Keratinocyte (primary cell): ENCODE measurements at regions not wholly inside any gene's neighbourhood (a gene's known extent, or its start where the extent isn't known, plus 50 kb on each side); places are given as distances from the start of the nearest gene placed in this dataset.
A peak's percentile ranks its signal among the peaks of the same experiment; 100 is the strongest.

Experiments
- DNase-seq: peaks from one replicate; pipeline ENCODE4 v3.0.0-alpha.2; 2011; ENCODE audit warnings: low read depth, missing footprints, low spot score
- FAIRE-seq: peaks from 2 replicates; lab custom pipeline; 2011; peaks lifted over from hg19 to GRCh38; lab: Jason Lieb, UNC
- H2AFZ ChIP-seq: 2 replicates; pipeline ENCODE4 v1.6.0; 2012; ENCODE audit warnings: low read length, control low read depth, inconsistent platforms; ENCODE audit not compliant: control insufficient read depth
- H3K27ac ChIP-seq: 2 replicates; pipeline ENCODE4 v1.5.1; 2011; ENCODE audit warnings: low read length; ENCODE audit not compliant: control insufficient read depth, insufficient read depth
- H3K27me3 ChIP-seq: 3 replicates; pipeline ENCODE4 v1.6.0; 2011; ENCODE audit warnings: low read length; ENCODE audit not compliant: control insufficient read depth, insufficient read depth; ENCODE audit errors: extremely low read depth
- H3K36me3 ChIP-seq, 2 experiments: 2 replicates in 1 of 2; 3 replicates in 1 of 2; pipeline ENCODE4 v1.5.1; 2011; ENCODE audit warnings: low read length in 2 of 2, mild to moderate bottlenecking in 1 of 2; ENCODE audit not compliant: control insufficient read depth in 2 of 2, insufficient read depth in 2 of 2; ENCODE audit errors: extremely low read depth in 1 of 2
- H3K4me1 ChIP-seq: 3 replicates; pipeline ENCODE4 v1.5.1; 2011; ENCODE audit warnings: low read length; ENCODE audit not compliant: control insufficient read depth, insufficient read depth; ENCODE audit errors: extremely low read depth
- H3K4me2 ChIP-seq: 3 replicates; pipeline ENCODE4 v1.6.0; 2011; ENCODE audit warnings: low read depth, low read length; ENCODE audit not compliant: control insufficient read depth, insufficient read depth; ENCODE audit errors: extremely low read depth
- H3K4me3 ChIP-seq, 3 experiments: fragments of 200-600 bp in 1 of 3; sonication (generic) in 1 of 3; 2 replicates in 2 of 3; 3 replicates in 1 of 3; pipeline ENCODE4 v1.5.1; 2011 to 2016; ENCODE audit warnings: low read length in 3 of 3, mild to moderate bottlenecking in 3 of 3, control low read depth in 2 of 3, inconsistent platforms in 1 of 3, low read depth in 1 of 3, mixed read lengths in 1 of 3, mixed run types in 1 of 3, moderate library complexity in 1 of 3; ENCODE audit not compliant: control insufficient read depth in 2 of 3, insufficient read depth in 2 of 3; ENCODE audit errors: extremely low read depth in 1 of 3
- H3K79me2 ChIP-seq: 2 replicates; pipeline ENCODE4 v1.6.0; 2012; ENCODE audit warnings: low read length; ENCODE audit not compliant: control insufficient read depth, insufficient read depth
- H3K9ac ChIP-seq: 3 replicates; pipeline ENCODE4 v1.6.0; 2011; ENCODE audit warnings: low read length; ENCODE audit not compliant: control insufficient read depth, insufficient read depth; ENCODE audit errors: extremely low read depth
- H3K9me1 ChIP-seq: 3 replicates; pipeline ENCODE4 v1.6.0; 2011; ENCODE audit warnings: low read length; ENCODE audit not compliant: control insufficient read depth, insufficient read depth; ENCODE audit errors: extremely low read depth
- H3K9me3 ChIP-seq: 2 replicates; pipeline ENCODE4 v1.5.1; 2012; ENCODE audit warnings: low read depth, low read length; ENCODE audit not compliant: control insufficient read depth
- H4K20me1 ChIP-seq: 3 replicates; pipeline ENCODE4 v1.6.0; 2011; ENCODE audit warnings: low read length; ENCODE audit not compliant: control insufficient read depth, insufficient read depth; ENCODE audit errors: extremely low read depth
- CTCF ChIP-seq, 3 experiments: IDR thresholded peaks in 1 of 3; conservative IDR thresholded peaks in 1 of 3; optimal IDR thresholded peaks in 1 of 3; 2 replicates in 2 of 3; 3 replicates in 1 of 3; pipeline versions ENCODE3 to v1.5.1; 2011; ENCODE audit warnings: low read length in 3 of 3, mild to moderate bottlenecking in 3 of 3, moderate library complexity in 2 of 3, control low read depth in 1 of 3, inconsistent platforms in 1 of 3; ENCODE audit not compliant: insufficient read depth in 2 of 3; ENCODE audit errors: extremely low read depth in 1 of 3
- EZH2 ChIP-seq: IDR thresholded peaks from one replicate; pipeline ENCODE4 v1.6.1; 2012; ENCODE audit warnings: inconsistent platforms, mild to moderate bottlenecking, low read length, moderate library complexity
- dilution Hi-C: fragments of 300-500 bp; cut with MboI; formaldehyde crosslinking; loops from one replicate; pipeline ENCODE4 v1.7.0; 2020; ENCODE audit warnings: low sequenced_read_pairs; ENCODE audit not compliant: extremely low pct_ligation_motif_present

- dilution Hi-C loops = no loop called here
- no peak for DNase-seq
- peaks cover 15% of the 10 kb centered on the region for H3K27me3 ChIP-seq
These were observed 234.1 kb downstream of the FOXL1 start for GRCh38 chr16:86812363-86812970.

GRCh38 chr16:86814256-86814655, 235.9 kb downstream of the FOXL1 start:
- Histone ChIP-seq H3K9ac (no peak overlapping the region), H3K4me3 (no peak overlapping the region), H2AFZ (no peak overlapping the region), H3K36me3 (no peaks in the 10 kb centered on the region), H4K20me1 (peaks cover 2% of the 10 kb centered on the region), H3K4me2 (peak overlapping the region; percentile 34), H3K4me1 (peaks cover 10% of the 10 kb centered on the region), H3K9me3 (no peaks in the 10 kb centered on the region), H3K27me3 (peaks cover 17% of the 10 kb centered on the region), H3K9me1 (no peaks in the 10 kb centered on the region), H3K79me2 (no peaks in the 10 kb centered on the region), H3K27ac (no peak overlapping the region)
- no peak for TF ChIP-seq EZH2
- no peak for TF ChIP-seq CTCF (optimal IDR thresholded peaks at IDR 0.05 in 1 of 3, IDR thresholded peaks at IDR 0.05 in 1 of 3, conservative IDR thresholded peaks at IDR 0.05 in 1 of 3; ENCODE audit: extremely low read depth in 1 of 3, insufficient read depth in 2 of 3, low read length in 3 of 3)
- DNase-seq (no peak), FAIRE-seq (peak; percentile 62)
- dilution Hi-C loops = no loop called here

More at GRCh38 chr16:86812363-86812970, 234.1 kb downstream of the FOXL1 start:
- FAIRE-seq = no peak
- Histone ChIP-seq H3K4me1 (peaks cover 10% of the 10 kb centered on the region), H2AFZ (no peak overlapping the region), H3K4me3 (no peak overlapping the region), H3K9me1 (no peaks in the 10 kb centered on the region), H4K20me1 (peaks cover 2% of the 10 kb centered on the region), H3K79me2 (no peaks in the 10 kb centered on the region), H3K36me3 (no peaks in the 10 kb centered on the region), H3K27ac (no peak overlapping the region), H3K9ac (no peak overlapping the region), H3K4me2 (no peak overlapping the region), H3K9me3 (no peaks in the 10 kb centered on the region)
- TF ChIP-seq CTCF (optimal IDR thresholded peaks at IDR 0.05 in 1 of 3, IDR thresholded peaks at IDR 0.05 in 1 of 3, conservative IDR thresholded peaks at IDR 0.05 in 1 of 3; ENCODE audit: extremely low read depth in 1 of 3, insufficient read depth in 2 of 3, low read length in 3 of 3) = no peak
- TF ChIP-seq EZH2 = no peak
